GM19463 (cell line): ENCODE measurements at regions not wholly inside any gene's neighbourhood (a gene's known extent, or its start where the extent isn't known, plus 50 kb on each side); places are given as distances from the start of the nearest gene placed in this dataset.
"Not testable (repeated sequence)": the region's sequence is repeated elsewhere in the genome, so short reads cannot be mapped to it uniquely, and the experiment has no call there.

Experiments used
- ATAC-seq: cut with Tn5 transposase; IDR thresholded peaks from one replicate; pipeline ENCODE4 v1.9.1; 2021; ENCODE audit warnings: mild to moderate bottlenecking, moderate library complexity; ENCODE audit not compliant: unreplicated experiment

DNA sequence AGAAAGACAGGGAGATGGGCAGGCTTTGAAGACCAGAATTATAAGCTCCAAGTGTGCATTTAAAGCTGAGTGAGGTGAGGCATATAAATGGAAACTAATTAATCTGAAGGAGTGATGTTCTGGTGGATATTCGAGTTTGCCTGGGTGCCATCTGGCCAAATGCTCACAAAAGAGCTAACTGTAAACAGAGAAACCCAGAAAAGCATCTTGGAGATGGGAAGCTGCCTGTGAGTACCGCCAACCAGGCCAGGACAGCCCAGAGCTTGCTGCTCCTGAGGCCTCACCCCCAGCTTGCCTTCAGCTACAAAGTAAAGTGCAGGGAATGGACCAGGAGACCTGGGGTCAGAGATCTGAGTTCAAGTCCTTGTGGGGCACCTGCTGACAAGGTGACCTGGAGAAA, 446.1 kb upstream of the MYT1L start:
- no peak for ATAC-seq

- no peak for ATAC-seq
Observed at GRCh38 chr2:2775018-2775417, 443.9 kb upstream of the MYT1L start.

DNA sequence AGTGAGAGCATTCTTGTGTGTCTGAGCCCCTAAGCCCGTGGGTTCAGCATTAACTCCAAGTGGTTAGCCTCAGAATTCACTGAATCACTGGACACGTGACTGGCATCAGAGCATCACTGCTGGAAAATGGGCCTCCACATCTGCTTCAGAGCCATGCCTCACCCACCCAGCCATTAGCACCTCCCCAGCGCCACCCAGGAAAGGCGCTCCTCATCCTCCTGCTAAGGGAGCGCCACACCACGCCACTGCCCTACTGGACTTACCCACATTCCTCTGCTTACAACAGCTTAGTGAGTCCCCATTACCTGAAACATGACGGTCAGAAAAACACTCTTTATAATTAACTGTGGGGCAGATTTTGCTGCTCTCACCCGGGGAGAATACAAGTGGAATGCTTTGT, 442.6 kb upstream of the MYT1L start:
- no peak for ATAC-seq

DNA sequence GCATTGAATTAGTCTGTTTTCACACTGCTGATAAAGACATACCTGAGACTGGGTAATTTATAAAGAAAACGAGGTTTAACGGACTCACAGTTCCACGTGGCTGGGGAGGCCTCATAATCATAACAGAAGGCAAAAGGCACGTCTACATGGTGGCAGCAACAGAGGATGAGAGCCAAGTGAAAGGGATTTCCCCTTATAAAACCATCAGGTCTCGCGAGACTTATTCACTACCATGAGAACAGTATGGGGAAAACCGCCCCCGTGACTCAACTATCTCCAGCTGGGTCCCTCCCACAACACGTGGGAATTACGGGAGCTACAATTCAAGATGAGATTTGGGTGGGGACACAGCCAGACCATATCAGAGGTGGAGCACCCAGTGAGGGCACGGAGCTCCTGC, 442.0 kb upstream of the MYT1L start:
- ATAC-seq = not testable (repeated sequence)

GRCh38 chr2:2771721-2772411, 440.8 kb upstream of the MYT1L start:
- no peak for ATAC-seq

DNA sequence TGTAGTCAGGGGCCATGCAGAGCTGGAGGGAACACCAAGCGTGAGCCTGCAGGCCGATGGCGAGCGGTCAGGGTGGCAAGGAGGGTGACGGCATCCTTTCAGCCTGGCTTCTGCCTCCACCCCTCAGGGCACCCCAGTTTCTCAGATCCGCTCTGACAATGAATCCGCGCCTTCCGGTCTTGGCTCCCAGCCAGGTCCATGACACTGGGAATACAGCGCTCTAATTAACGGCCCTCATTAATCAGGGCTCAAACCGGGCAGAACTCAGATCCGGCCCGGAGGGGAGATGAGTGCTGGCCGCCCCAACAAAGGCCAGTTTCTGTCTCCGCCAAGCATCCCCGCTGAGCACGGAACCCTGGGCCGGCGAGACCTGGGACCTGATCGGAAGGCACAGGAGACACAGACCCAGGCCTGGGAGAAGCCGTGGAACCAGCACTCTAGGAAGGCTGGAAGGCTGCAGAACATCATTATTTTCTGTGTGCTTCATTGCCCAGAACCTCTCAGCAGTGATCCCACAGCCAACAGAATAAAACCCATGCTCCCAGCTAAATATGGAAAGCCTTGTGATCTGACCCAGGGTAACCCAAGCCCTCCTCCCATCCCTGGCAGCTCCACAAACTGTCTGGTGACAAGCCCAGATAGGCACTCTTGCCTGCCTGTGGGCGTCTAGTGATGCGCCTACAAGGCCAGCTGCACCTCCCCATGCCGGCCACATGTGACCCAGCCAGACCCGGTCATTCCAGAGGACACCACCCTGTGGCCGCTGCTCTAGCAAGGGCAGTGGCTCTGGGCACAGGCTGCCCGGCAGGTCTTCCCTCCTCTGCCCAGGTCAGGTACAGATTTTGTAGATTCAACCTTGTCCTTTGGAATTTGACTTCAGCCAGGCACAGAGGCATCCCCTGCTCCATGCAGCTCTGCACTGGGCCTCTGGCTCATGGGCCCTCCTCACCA, 438.7 kb upstream of the MYT1L start:
- no peak for ATAC-seq

- no peak for ATAC-seq
Observed at GRCh38 chr2:2768476-2768875, 437.4 kb upstream of the MYT1L start.

GRCh38 chr2:2767837-2768236, 436.8 kb upstream of the MYT1L start:
- no peak for ATAC-seq

GRCh38 chr2:2765839-2766495, 434.9 kb upstream of the MYT1L start:
- no peak for ATAC-seq

- ATAC-seq = no peak
Observed at GRCh38 chr2:2765176-2765800, 434.2 kb upstream of the MYT1L start.

- ATAC-seq = no peak
Observed at GRCh38 chr2:2764739-2765138, 433.7 kb upstream of the MYT1L start.

DNA sequence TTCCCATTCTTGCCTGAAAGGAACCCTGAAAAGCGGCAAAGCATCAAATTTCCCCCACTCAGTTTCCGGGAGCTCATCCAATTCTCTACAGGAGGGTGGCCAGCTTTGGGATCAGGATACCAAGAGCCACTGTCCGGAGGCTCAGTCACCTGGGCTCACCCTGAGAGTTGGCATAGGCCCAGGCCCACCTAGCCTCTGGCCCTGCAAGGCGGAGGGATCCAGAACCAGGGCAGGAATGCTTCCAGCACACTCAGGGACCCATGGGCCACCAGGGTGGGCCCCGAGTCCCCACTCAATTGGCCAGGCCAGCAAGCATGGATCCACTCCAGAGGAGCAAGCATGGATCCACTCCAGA, 432.9 kb upstream of the MYT1L start:
- no peak for ATAC-seq

- no peak for ATAC-seq
Observed at GRCh38 chr2:2763351-2764000, 432.4 kb upstream of the MYT1L start.

DNA sequence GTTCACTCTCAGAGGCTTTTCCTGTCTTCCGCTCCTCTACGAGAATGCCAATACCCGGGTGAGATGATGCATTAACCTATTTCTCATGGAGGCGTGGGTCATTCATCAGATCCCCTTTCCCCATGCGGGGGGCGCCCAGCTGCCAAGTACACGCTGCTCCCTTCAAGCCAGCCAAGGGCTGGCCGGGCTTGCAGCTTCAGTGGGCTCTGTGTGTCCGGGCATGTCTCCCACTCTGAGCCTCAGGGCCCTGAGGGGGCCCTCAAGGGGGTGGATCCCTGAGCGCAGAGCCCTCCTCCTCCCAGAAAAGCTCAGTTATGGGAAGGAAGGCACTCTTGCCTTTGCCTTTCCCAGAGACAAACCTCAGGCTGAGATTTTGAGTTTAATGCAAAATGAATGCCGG, 431.8 kb upstream of the MYT1L start:
- ATAC-seq = no peak

- ATAC-seq = no peak
Observed at GRCh38 chr2:2762166-2762908, 431.3 kb upstream of the MYT1L start.

- ATAC-seq = no peak
Observed at GRCh38 chr2:2758793-2759367, 427.8 kb upstream of the MYT1L start.

DNA sequence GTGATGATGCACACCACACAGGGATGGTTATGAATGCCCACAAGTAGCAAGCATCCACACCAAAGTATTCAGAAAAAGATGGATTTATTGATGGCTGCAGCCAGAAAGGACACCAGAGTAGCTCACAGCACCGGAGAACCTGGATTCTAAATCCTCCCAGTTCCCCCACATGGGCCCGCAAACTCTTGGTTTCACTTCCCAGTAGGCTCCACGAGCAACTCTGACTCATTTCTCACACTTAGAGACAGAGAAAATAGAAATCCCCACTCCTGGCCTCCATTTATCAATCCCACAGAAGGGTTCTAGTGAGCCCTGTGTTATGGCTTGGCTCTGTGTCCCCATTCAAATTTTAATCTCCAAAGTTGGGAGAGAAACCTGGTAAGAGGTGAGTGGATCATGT, 426.7 kb upstream of the MYT1L start:
- no peak for ATAC-seq

DNA sequence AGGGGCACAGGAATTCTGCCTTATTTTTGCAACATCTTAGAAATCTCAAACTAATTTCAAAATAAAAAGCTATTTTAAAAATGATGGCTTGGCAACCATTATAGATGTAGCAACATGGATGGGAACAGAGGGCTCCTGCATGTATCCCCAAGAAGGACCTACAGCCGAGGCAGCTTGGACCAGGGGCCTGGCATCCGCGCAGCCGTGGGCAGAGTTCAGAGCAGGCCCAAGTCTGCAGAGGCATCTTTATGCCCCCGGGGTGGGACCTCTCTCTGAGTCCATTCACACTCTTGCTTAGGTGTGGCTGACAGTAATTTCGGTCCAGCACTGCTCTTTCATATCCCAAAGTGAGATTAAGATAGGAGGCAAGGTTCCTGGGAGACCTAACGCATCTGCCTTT, 425.8 kb upstream of the MYT1L start:
- no peak for ATAC-seq

- no peak for ATAC-seq
Observed at GRCh38 chr2:2755990-2756389, 424.9 kb upstream of the MYT1L start.

DNA sequence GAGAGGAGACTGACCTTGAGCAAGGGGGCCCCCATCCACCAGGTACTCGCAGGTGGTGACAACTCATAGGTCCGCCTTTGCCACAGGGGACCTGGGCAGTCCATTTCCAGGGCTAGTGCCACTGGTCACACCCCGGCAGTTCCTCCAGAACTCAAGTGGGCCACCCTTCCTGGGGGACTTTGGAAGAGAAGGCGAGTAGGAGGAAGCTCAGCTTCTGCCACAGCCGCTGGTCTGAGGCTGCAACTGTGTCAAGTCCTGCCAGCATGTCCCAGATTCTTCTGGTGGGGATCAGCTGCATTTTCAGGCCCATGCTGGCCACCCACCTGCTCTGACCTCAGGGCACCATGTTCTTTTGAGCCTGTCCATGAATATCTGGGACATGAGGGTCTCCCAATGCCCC, 423.9 kb upstream of the MYT1L start:
- no peak for ATAC-seq
